IPS-11a (cell line): ENCODE measurements at regions not wholly inside any gene's neighbourhood (a gene's known extent, or its start where the extent isn't known, plus 50 kb on each side); places are given as distances from the start of the nearest gene placed in this dataset.
"Not testable (repeated sequence)": the region's sequence is repeated elsewhere in the genome, so short reads cannot be mapped to it uniquely, and the experiment has no call there.

Experiments used
- H3K4me3 ChIP-seq: one replicate; pipeline ENCODE4 v1.5.1; 2013; ENCODE audit warnings: low read depth, low read length, control low read depth

- H3K4me3 ChIP-seq: no peak overlapping the region
Measured at GRCh38 chr6:93183531-93183972, 235.8 kb downstream of the EPHA7 start.

- H3K4me3 ChIP-seq: no peak overlapping the region
Measured at GRCh38 chr6:93182938-93183479, 236.3 kb downstream of the EPHA7 start.

GRCh38 chr6:93177918-93178317, 241.4 kb downstream of the EPHA7 start:
- H3K4me3 ChIP-seq: no peak overlapping the region

- H3K4me3 ChIP-seq: no peak overlapping the region
Measured at GRCh38 chr6:93177438-93177837, 241.9 kb downstream of the EPHA7 start.

- no peak overlapping the region for H3K4me3 ChIP-seq
Measured at GRCh38 chr6:93176070-93176469, 243.3 kb downstream of the EPHA7 start.

GRCh38 chr6:93173573-93173972, 245.8 kb downstream of the EPHA7 start:
- not testable (repeated sequence) for H3K4me3 ChIP-seq

- no peak overlapping the region for H3K4me3 ChIP-seq
Measured at GRCh38 chr6:93165850-93166430, 253.4 kb downstream of the EPHA7 start.

- no peak overlapping the region for H3K4me3 ChIP-seq
Measured at GRCh38 chr6:93164781-93165180, 254.6 kb downstream of the EPHA7 start.

- no peak overlapping the region for H3K4me3 ChIP-seq
Measured at GRCh38 chr6:93163146-93163545, 256.2 kb downstream of the EPHA7 start.

- H3K4me3 ChIP-seq: no peak overlapping the region
Measured at GRCh38 chr6:93139408-93140081, 279.8 kb downstream of the EPHA7 start.

- H3K4me3 ChIP-seq: no peak overlapping the region
Measured at GRCh38 chr6:93136111-93136510, 283.2 kb downstream of the EPHA7 start.

GRCh38 chr6:93124006-93124632, 295.2 kb downstream of the EPHA7 start:
- H3K4me3 ChIP-seq: no peak overlapping the region

GRCh38 chr6:93123585-93123984, 295.8 kb downstream of the EPHA7 start:
- no peak overlapping the region for H3K4me3 ChIP-seq

GRCh38 chr6:93120154-93120742, 299.1 kb downstream of the EPHA7 start:
- no peak overlapping the region for H3K4me3 ChIP-seq

GRCh38 chr6:93105907-93106306, 313.5 kb downstream of the EPHA7 start:
- H3K4me3 ChIP-seq: no peak overlapping the region

- H3K4me3 ChIP-seq: no peak overlapping the region
Measured at GRCh38 chr6:93105017-93105416, 314.3 kb downstream of the EPHA7 start.

- H3K4me3 ChIP-seq: no peak overlapping the region
Measured at GRCh38 chr6:93104195-93104817, 315.1 kb downstream of the EPHA7 start.

- H3K4me3 ChIP-seq: no peak overlapping the region
Measured at GRCh38 chr6:93088621-93089501, 330.5 kb downstream of the EPHA7 start.

GRCh38 chr6:93087606-93088005, 331.8 kb downstream of the EPHA7 start:
- H3K4me3 ChIP-seq: no peak overlapping the region

- H3K4me3 ChIP-seq: no peak overlapping the region
Measured at GRCh38 chr6:93086351-93086750, 333.0 kb downstream of the EPHA7 start.
